NCI-H2171 treated with DMSO at 0.1 percent for 48 hours (cell line): ENCODE measurements at regions not wholly inside any gene's neighbourhood (a gene's known extent, or its start where the extent isn't known, plus 50 kb on each side); places are given as distances from the start of the nearest gene placed in this dataset.
"Not testable (repeated sequence)": the region's sequence is repeated elsewhere in the genome, so short reads cannot be mapped to it uniquely, and the experiment has no call there.

Experiments used
- DNase-seq: peaks from one replicate; lab custom pipeline; 2025; lab: John Stamatoyannopoulos, UW

DNA sequence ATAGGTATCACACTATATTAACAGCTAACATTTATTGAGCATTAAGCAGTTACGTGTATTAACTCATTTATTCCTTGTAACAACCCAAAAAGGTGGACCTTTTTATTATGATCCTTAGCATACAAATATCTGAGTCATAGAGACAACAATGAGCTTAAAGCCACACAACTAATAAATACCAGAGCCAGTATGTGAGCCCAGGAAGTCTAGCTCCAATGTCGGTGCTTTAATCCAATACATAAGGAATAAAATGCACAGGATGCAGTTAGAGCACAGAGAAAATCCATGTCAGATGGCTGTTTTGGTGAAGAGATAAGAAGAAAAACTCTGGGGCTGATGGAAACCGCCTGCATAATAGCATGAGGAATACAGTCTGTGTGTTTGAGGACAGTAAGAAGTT is 888.6 kb downstream of the TMTC2 start:
- no peak for DNase-seq

DNA sequence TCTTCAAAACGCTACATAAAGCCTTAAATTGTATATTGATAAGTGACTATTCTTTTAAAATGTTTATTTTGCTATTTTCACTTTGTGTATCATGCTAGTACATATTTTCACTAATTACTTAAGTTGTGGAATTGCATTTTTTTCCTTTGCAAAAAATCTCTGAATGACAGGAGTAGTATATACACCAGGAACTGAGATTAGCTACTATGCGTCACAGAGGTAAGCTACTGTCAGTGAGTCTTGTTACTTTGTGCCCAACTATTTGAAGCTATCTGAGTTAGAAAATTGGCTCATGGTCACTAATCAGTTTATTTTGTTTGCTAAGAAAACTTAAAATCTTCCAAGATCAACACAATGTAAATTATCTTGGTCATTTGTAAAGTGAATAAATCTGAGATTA is 887.4 kb downstream of the TMTC2 start:
- DNase-seq, result no peak

DNA sequence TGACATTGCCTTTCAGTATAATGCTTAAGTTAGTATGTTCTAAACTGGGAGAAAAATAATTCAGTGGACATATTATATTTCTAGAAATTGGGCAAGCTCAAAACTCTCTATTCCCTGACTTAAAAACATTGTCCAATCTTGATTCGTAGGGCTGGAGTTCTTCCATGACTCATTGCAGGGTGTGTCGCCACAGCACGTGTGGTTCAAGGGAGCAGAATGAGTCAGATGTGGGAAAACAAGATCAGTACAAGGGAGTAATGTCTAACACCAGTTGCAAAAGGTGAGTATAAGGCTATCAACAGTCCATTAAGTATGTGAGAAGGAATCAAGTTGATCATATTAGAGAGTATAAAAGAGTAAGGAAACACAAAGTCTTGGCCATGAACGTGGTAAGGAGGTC is 887.0 kb downstream of the TMTC2 start:
- no peak for DNase-seq

DNA sequence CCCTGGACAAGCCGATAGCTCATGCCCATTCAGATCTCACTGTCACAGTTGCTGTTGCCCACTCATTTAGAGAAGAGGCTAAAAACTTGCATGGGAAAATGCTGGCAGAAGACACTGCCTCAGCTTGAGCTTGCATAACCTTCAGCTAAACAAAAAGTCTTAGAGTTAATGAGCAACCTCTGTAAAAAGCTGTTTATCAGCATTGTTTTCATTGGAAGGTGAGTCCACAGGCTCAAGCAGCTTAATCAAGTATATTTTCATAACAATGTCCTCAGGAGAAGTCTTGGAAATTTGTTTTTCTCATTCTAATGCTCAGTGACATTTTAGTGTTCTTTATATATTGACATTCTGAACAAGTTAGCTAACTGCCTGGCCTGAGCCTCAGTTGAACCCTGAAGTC is 872.9 kb downstream of the TMTC2 start:
- DNase-seq, result no peak

DNA sequence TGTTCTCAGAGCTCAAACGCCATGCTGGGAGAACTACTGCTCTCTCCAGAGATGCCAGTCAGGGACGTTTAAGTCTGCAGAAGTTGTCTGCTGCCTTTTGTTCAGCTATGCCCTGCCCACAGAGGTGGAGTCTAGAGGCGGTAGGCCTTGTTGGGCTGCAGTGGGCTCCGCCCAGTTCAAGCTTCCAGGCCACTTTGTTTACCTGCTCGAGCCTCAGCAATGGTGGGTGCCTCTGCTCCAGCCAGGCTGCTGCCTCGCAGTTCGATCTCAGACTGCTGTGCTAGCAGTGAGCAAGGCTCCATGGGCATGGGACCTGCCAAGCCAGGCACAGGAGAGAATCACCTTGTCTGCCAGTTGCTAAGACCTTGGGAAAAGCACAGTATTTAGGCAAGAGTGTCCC is 869.3 kb downstream of the TMTC2 start:
- DNase-seq, result not testable (repeated sequence)

DNA sequence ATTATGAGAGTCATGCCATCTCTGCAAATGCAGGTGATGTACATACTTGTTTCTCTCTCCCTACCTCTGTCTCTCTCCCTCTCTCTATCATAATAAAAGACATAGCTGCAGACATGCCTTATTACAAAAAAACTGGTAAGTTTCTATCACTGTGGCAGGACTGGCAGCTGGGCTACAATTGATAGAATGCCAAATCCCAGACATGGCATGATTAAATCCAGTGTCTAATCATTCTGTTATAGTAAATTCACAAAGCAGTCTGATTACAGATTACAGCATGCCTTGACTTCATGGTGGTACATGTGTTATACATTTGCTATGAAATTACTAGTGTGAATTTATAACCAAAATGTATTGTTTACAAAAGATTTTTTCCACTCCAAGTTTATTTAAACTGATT is 854.7 kb downstream of the TMTC2 start:
- DNase-seq, result no peak

DNA sequence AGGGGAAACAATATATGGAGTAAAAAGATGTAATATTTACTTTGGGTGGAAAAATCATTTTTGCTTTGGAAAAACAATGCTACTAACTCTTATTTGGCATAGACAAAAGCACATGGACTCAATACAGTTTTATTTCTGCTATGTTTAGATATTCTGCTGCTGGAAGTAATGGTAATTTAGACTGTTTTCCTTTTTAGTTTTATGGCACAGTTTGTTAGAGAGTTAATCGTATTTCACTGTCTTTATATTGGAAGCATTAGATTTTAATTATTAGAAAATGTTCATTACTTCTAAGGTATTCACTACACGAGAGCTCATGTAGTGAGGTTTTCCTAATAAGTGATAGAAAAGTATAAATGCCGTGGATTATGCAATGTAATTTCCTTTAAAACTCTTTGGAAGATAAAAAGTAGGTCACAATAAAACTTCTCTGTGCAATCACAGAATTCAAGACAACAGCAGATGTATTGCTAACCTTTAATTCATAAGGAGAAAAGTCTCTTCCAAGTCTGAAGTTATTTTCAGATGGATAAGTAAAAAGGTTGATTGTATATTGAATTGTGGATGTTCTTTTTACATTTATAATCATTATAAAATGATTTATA is 851.8 kb downstream of the TMTC2 start:
- no peak for DNase-seq

DNA sequence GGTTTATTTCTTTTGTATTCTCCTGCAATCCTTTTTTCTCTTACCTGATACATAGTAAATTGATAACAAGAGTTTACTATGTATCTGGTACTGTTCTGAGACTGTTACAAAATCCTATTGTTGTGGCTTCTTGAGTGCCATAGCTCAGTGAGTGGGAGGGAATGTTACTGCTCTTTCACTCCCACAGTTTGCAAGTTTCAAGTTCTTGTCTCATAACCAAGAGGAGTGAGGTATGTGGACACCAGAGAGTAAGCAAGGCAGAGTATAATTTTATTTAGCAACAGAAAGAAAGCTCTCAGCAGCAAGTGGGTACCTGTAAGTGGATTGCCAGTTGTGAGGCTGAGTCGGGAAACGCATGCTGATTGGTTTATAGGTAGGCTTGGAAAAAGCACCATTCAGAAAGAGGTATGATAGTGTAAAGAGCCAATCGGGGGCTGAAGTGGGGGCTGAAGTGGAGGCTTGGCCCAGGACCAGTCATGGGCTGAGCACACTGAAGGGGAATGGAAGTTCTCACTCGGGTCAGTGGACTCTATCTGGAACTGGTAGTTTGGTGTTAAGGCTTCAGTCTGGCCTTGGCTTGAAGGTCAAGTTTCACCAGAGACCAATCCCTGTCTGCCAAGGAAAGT is 850.8 kb downstream of the TMTC2 start:
- no peak for DNase-seq

DNA sequence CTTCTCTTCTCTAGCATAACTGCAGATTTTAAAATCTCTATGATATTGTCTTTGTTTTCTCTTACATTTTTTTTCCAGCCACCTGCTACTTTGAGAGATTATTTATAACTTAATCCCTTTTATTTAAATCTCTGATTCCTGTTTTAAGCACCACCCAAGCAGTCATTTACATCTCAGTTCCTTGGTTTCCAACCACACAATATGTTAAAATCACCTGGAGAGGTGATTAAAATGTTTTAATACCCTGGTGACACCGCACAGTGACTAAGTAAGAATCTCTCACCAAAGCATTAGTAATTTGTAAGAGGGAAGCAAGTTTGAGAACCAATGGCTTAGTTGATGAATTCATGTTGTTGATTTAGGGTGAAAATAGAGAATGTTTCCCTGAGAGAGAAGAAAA is 849.8 kb downstream of the TMTC2 start:
- DNase-seq, result no peak

DNA sequence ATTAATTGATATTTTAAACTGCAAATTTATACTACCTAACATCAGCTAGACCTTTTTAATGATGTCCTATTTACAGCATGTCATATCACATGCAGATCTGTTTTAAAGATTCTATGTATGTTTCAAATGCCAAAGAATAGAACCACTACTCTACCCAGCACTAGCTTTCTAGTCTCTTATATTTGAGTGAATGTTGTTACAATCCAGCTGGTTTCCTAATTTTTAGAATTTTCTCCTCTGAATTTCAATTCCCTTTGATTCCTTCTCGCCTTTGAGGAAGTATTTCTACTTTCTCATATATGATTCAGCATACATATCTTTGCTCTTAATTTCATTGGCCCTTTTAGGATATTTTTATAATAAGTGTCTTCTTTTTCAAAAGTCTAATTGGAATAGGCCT is 841.9 kb downstream of the TMTC2 start:
- DNase-seq, result no peak

DNA sequence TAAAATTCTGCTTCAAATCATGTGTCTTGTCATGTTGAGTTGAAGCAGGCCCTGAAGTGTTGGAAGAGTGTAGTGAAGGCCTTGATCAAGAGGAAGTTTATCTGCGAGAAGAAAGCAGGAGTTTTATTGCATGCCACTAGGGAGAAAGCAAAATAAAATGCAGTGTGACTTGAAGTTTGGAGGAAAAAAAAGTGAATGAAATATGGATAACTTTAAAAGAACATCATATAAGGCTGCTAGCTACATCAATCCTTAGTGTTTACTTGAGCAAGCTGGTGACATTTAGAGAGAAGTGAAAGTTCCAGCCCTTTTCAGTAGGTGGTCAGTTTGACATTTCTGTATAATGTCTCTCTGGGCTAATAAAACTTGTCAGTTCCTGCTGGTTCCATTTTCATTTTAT is 841.1 kb downstream of the TMTC2 start:
- DNase-seq, result no peak

DNA sequence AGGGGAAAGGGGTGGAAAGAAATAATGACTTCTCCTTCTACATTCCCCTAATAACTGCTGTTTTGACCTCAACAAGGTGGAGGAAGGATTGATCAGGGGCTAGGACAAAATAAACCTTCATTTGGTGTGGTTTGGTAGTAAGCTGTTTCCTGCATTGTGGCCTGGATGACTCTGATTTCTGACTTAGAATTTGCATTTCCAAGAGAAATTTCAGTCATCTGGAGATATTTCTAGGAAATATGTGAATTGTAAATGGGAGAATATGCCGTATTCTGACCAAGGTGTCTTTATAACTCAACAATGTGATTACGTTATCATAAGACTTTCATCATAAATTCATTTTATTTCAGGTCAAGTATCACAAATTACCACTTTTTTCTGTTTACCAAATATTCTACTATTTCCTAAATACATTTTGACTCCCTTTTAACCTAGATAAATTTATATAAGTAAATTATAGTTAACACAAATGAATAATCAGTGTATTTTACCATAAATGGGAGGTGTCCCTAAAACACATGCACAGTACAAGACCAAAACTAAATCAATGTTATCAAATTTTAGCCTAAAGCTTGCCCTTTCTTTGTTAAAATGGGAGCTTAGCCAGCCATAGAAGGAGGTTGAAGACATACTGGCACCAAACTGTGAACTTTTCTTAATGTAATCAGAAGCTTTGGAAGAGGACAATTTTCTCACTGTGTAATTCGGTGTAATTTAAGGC is 828.8 kb downstream of the TMTC2 start:
- DNase-seq, result no peak

DNA sequence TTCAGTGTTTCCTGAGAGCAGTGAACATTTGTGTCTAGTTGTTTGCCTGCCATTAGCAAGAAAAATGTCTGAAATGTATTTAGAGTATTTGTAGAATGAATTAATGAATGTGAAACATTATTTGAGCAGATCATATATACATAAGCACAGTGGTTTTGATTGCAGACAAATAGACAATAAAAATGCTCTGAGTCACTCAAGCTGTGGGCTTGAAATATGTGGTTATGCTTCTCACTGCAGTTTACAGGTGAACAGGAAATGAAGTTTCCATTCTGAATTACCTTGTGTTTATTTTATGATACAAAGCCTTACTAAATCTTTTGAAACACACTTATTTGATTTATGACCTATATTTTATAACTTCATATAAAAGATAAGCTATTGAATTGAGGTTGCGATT is 827.7 kb downstream of the TMTC2 start:
- no peak for DNase-seq

DNA sequence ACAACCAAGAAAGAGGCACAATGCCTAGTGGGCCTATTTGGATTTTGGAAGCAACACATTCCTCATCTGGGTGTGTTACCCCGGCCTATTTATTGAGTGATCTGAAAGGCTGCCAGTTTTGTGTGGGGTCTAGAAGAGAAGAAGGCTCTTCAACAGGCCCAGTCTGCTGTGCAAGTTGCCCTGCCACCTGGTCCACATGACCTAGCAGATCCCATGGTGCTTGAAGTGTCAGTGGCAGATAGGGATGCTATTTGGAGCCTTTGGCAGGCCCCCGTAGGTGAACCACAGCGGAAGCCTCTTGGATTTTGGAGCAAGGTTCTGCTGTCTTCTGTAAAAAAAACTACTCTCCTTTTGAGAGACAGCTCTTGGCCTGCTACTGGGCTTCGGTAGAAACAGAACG is 820.1 kb downstream of the TMTC2 start:
- DNase-seq, result no peak

DNA sequence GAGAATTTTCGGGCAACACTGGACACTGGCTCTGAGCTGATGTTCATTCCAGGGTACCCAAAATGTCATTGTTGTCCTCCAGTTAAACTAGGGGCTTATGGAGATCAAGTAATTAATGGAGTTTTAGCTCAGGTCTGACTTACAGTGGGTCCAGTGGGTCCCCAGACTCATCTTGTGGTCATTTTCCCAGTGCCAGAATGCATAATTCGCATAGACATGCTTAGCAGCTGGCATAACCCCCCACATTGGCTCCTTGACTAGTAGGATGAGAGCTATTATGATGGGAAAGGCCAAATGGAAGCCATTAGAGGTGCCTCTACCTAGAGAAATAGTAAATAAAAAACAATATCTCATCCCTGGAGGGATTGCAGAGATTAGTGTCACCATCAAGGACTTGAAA is 818.9 kb downstream of the TMTC2 start:
- no peak for DNase-seq

DNA sequence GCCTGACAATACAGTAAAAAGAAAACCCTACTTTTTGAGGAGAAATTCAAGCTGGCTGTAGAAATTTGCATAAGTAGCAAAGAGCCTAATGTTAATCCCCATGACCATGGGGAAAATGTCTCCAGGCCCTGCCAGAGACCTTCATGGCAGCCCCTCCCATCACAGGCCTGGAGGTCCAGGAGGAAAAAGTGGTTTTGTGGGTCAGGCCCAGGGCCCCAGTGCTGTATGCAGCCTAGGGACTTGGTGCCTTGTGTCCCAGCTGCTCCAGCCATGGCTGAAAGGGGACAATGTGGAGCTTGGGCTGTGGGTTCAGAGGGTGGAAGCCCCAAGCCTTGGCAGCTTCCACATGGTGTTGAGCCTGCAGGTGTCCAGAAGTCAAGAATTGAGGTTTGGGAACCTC is 813.2 kb downstream of the TMTC2 start:
- not testable (repeated sequence) for DNase-seq

DNA sequence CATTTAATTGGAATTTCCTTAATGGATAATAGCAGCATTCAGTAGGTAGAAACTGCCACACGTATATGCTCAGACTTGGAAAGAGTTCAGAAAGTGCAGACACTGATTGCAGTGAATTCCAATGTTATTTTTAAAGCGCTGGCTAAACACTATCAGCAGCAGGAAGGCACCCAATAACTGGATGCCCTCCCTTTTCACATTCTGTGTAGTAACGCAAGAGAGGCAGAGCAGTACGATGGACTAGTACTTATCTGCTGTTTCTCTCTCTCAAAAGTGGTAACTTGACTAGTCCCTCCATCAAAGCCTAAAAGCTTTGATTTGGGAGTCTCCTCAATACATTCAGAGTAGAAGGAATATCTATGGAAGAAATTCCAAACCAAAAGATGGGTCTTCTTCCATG is 791.0 kb downstream of the TMTC2 start:
- no peak for DNase-seq

DNA sequence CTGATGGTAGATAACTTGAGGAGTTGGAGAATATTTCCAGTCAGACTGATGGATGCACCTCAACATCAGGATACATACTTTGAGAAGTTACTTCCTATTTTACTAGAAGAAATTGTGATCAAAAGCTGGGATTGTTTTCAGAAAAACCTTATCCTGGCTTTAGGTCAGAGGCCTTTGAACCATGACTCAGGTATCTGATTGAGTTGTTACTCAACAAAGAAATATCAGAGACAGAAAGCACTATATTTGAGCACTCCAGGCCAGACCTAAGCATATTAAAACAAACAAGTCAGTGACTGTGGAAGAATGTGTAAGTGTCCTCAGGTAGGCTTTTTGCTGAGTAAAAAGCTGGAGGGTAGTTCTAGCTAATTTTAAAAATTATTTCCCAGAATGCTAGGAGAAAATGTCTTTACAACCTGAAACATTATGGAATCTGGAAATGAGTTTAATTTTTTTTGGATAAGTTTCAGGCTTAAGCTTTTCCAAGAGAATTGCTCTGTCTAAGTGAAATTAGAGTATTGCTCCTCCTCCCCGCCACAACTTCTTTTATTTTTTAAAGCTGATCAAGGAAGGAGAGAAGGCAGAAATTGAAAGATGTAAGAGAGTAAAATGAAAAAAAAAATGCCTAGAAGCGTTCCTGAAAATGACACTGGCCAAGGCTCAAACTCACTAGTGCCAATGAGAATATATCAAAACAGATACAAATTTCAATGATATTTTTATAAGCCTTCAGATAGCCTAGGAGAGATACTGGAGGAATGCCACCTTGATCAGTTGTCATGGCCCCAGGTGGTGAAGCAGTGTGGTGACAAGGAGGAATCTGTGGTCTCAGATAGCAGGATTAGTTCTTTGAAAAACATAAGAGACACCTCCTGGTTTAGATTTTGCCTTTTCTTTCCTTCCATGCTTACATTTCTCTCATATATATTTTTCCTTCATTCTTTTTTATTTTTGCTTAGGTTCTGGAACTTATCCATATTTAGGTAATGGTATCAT is 790.3 kb downstream of the TMTC2 start:
- DNase-seq, result no peak

DNA sequence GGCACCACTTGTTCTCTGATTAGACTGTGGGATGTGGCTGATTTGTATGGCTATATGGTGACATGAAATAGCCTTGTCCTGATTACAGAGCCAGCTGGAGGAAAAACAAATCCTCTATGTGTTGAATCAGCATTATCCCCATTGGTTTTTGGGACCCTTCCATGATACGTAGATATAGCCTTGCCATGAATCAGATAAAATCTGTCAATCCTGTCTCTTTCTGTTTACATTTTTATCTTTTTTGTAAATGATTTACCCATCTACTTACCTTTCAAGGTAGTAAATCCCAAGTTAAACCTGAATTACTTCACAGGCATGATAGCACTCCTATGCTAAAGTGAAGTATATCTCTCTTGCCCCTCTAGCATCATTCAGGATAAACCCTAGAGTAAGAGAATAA is 789.3 kb downstream of the TMTC2 start:
- no peak for DNase-seq

DNA sequence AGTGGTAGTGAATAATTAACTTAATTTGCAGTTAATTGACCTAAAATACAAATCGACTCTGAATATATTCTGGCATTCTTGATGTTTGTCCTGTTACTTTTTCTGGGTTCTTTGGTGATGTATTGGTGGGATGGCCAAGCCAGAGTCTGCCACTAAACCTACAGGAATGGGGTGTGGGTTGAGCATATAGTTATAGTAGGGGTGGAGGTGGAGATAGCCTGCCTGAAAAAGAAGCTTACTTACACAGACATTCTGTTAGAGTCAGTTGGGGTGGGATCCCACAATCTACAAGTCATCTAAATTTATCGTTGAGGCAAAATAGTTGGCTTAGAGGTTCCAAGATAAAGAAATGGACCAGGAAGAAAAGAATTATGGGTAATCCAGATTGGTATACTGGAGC is 787.7 kb downstream of the TMTC2 start:
- DNase-seq, result no peak

DNA sequence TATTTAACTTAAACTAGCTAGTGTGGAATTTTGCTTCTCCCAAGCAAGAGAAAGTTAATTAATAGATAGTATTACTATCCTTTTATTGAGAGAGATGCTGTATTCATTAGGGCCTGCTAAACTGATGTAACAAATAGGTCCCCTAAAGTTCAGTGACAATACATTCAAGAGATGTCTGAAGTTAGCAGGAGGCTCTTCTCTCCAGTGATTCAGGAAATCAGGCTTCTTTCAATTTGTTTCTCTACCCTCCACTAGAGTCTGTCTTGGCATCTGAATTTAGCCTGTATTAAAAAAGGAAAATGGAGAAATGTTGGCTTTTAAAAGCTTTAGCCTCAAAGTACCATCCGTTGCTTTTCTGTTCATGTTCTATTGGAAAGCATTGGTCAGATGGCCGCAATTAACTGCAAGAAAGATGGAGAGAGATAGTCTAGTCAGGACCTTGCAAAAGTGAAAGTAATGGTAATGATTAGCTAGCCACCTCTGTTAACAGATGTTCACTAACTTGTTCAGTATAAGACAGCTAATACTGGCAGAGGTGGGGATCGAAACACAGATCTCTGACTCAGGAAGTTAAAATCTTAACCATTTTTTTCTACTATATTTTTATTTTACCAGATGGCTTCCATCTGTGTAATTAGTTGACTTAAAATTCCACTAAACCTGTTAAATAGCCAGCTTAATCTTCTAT is 786.8 kb downstream of the TMTC2 start:
- no peak for DNase-seq

DNA sequence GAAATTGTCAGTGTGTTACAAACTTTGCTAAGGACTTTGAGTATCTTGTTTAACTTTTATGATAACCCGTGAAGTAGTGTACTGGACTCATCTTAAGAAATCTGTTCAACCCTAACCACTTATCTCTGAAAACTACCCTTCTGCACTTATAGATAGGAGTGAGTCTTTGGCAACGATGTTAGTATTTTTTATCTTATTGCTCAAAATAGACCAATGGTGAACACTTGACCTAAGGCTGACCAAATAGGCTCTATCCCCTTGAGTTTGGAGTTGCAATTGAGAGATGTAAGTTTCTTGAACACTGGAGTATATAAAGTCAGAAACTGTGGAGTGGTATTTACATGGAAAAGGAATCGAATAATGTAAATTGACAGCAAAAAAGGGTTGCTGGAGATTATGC is 786.1 kb downstream of the TMTC2 start:
- DNase-seq, result no peak
